T47D (cell line): ENCODE measurements at regions not wholly inside any gene's neighbourhood (a gene's known extent, or its start where the extent isn't known, plus 50 kb on each side); places are given as distances from the start of the nearest gene placed in this dataset.

Experiments used
- DNase-seq, 2 experiments: peaks; one replicate each; pipeline versions ENCODE4 v3.0.0 to v3.0.0-alpha.2; 2011 to 2012; ENCODE audit warnings: low read depth in 1 of 2, low spot score in 1 of 2
- JUND ChIP-seq: IDR thresholded peaks from 2 replicates; pipeline ENCODE4 v1.6.1; 2012; ENCODE audit warnings: low read depth
- in situ Hi-C: cut with HindIII; loops from 2 replicates; pipeline ENCODE4 v1.10.0; 2016; ENCODE audit warnings: low sequenced_read_pairs, low pct_unique_long_range_greater_than_20kb

GRCh38 chr7:136171233-136171632 is 194.1 kb upstream of the MTPN start:
- in situ Hi-C loops: no loop called here
- no peak for DNase-seq
- TF ChIP-seq JUND: no peak

GRCh38 chr7:136168821-136169220 is 191.7 kb upstream of the MTPN start:
- in situ Hi-C loops: no loop called here
- DNase-seq: no peak
- TF ChIP-seq JUND: no peak

GRCh38 chr7:136167991-136168390 is 190.8 kb upstream of the MTPN start:
- no peak for DNase-seq
- TF ChIP-seq JUND: no peak
- in situ Hi-C loops: no loop called here

GRCh38 chr7:136166521-136166920 is 189.4 kb upstream of the MTPN start:
- TF ChIP-seq JUND: no peak
- in situ Hi-C loops: no loop called here
- DNase-seq: no peak

GRCh38 chr7:136163340-136163801 is 186.2 kb upstream of the MTPN start:
- in situ Hi-C loops: no loop called here
- DNase-seq: no peak
- TF ChIP-seq JUND: no peak

GRCh38 chr7:136150311-136150710 is 173.2 kb upstream of the MTPN start:
- in situ Hi-C loops: no loop called here
- TF ChIP-seq JUND: no peak
- DNase-seq: no peak

DNA sequence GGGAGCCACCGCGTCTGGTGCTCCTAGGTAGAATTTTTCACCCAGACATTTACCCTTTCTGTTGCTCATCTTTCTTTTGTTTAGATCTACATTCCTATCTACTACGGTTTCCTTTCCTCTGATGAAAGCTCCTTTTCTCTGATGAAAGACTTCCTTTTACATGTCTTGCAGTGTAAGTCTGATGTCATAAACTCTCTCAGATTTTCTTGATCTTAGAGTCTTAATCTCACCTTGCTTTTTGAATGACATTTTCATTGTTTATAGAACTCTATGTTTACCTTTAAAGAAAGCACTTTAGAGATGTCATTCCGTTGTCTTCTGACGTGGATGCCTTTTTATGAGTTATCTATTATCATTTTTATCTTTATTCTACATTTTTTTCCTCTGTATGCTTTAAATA is 171.8 kb upstream of the MTPN start:
- TF ChIP-seq JUND: no peak
- in situ Hi-C loops: no loop called here
- DNase-seq: no peak

DNA sequence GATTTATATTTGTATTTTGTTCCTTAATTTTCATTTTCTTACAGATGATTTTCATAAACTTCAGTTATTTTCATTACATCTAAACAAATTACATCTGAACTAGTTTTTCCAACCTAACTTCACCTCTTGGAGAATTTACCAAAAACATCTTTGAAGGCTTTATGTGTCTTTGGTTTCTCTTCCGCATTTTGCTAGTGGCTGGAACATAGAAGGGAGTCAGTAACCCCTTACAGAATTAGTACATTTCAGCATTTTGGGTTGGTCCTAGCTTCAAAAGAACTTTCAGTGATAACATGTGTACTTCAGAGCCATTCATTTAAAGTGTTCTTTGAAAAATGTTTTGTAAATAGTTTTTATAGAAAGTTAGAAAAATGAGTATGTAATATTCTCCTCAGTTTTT is 169.8 kb upstream of the MTPN start:
- in situ Hi-C loops: no loop called here
- no peak for TF ChIP-seq JUND
- DNase-seq: no peak

- no peak for DNase-seq
- no peak for TF ChIP-seq JUND
- in situ Hi-C loops: no loop called here
These were observed 167.0 kb upstream of the MTPN start for GRCh38 chr7:136144182-136144581.

DNA sequence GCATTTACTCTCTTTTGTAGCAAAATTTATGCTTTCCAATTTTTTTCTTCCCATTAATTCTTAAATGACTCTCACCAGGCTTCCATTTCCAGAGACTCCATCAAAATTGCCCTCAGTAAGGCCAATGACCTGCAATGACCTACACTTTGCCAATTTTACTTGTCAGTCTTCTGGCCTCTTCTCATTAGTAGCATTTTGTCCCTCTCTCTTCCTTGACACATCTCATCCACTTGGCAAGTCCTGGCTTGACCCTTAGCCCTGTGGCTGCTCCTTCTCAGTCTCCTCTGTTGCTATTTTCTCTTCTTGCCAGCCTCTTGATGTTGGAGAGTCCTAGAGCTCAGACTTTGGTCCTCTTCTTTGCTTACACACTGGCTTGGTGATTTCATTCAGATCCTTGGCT is 166.1 kb upstream of the MTPN start:
- DNase-seq: no peak
- no peak for TF ChIP-seq JUND
- in situ Hi-C loops: no loop called here

- in situ Hi-C loops: no loop called here
- DNase-seq: no peak
- no peak for TF ChIP-seq JUND
These were observed 165.4 kb upstream of the MTPN start for GRCh38 chr7:136142583-136142982.

DNA sequence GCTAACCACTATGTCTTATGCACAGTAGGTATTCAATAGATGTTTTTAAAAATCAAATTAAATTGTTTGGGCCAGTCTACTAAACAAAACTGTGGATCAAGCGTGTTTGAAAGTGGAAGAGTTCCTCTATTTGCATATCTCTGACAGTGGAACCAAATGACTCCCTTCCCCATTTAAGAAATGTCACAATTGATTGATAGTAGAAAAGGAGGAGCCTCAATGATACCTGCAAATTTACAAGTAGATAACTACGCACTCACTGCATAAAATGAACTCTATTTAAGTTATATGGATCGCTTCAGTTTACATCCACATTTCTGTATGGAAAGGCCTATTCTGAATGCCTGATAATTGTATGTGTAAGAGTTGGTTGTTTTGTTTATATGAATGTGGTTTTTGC is 163.3 kb upstream of the MTPN start:
- DNase-seq: no peak
- TF ChIP-seq JUND: no peak
- in situ Hi-C loops: no loop called here

DNA sequence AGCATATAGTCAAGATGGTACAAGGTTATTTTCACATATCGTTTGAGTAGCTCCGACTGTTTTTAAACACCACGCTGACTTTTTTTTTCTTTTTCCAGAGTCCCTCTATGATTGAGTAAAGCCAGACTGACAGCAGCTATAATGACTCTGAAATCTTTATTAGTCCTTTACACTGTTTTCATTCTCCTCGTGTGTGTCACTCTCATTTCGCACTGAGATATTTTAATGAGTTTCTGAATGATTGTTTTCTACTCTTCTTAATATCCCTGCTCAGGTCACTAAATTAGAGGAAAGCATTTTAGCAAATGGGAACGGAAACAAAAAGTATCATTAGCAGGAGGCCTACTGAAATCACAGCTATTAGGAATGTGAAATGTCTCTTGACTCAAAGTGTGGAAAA is 162.3 kb upstream of the MTPN start:
- TF ChIP-seq JUND: no peak
- no peak for DNase-seq
- in situ Hi-C loops: no loop called here

- DNase-seq: no peak
- no peak for TF ChIP-seq JUND
- in situ Hi-C loops: no loop called here
These were observed 161.8 kb upstream of the MTPN start for GRCh38 chr7:136138991-136139390.
